Psoas muscle (tissue), 7 donors: ENCODE measurements at regions not wholly inside any gene's neighbourhood (a gene's known extent, or its start where the extent isn't known, plus 50 kb on each side); places are given as distances from the start of the nearest gene placed in this dataset.

ENCODE experiments used
- ATAC-seq, 4 donors: fragments of 200-7000 bp; cut with Tn5 transposase; one replicate each; pipeline ENCODE4 v1.9.1; 2020; ENCODE audit warnings: moderate library complexity in 3 of 4, mild to moderate bottlenecking in 2 of 4
- DNase-seq, 2 donors: peaks; one replicate each; pipeline ENCODE4 v3.0.0-alpha.2; 2020
- H3K27ac ChIP-seq: fragments of 200-600 bp; one replicate; pipeline ENCODE4 v1.8.0; 2022
- H3K27me3 ChIP-seq, 3 donors: fragments of 200-600 bp in 1 of 3; one replicate each; pipeline versions ENCODE4 v1.6.1 to v1.8.0; 2013 to 2022; ENCODE audit warnings: low read length in 2 of 3, mild to moderate bottlenecking in 2 of 3, moderate library complexity in 1 of 3; ENCODE audit not compliant: insufficient read depth in 3 of 3
- H3K36me3 ChIP-seq, 2 donors: fragments of 200-600 bp in 1 of 2; one replicate each; pipeline versions ENCODE4 v1.6.1 to v1.8.0; 2013 to 2022; ENCODE audit warnings: low read depth in 1 of 2, mild to moderate bottlenecking in 1 of 2, moderate library complexity in 1 of 2; ENCODE audit not compliant: insufficient read depth in 1 of 2
- H3K4me1 ChIP-seq: fragments of 200-600 bp; one replicate; pipeline ENCODE4 v1.8.0; 2022
- H3K4me3 ChIP-seq: fragments of 200-600 bp; one replicate; pipeline ENCODE4 v1.8.0; 2022; ENCODE audit warnings: mild to moderate bottlenecking
- H3K9me3 ChIP-seq: fragments of 200-600 bp; one replicate; pipeline ENCODE4 v1.8.0; 2022
- CTCF ChIP-seq: fragments of 200-600 bp; IDR thresholded peaks from one replicate; pipeline ENCODE4 v1.8.0; 2022; ENCODE audit warnings: antibody characterized with exemption
- WGBS, 3 donors: extraction: QIAGEN DNeasy Blood & Tissue Kit; methylation state at CpG; one replicate each; pipeline versions ENCODE4 v1.1.6 to v1.1.7; 2013; 5-methylcytosine and 5-hydroxymethylcytosine counted together
- intact Hi-C, 2 donors: fragments of 100-400 bp; cut with DNase I; formaldehyde crosslinking; loops; one replicate each; pipeline versions ENCODE4 v1.11.0 to v1.14.2; 2022
- donor health status: healthy with polysubstance abuse.
- donor health status: DM: no; HTN: no; CAD: no; lungs with moderate emphysema.
- donor health status: Bipolar disorder and iron deficiency.
- donor health status: healthy.
- donor health status: DM: yes; HTN: yes; CAD: no.
- donor health status: DM: no; HTN: no; CAD: no.
- donor health status: DM: yes; HTN: yes; CAD: no.

- Histone ChIP-seq H3K9me3 (no peaks in the 10 kb centered on the region), H3K4me1 (no peaks in the 10 kb centered on the region), H3K27me3 (no peaks in the 10 kb centered on the region), H3K27ac (no peak overlapping the region), H3K36me3 (no peaks in the 10 kb centered on the region), H3K4me3 (no peak overlapping the region)
- WGBS, 3 donors, result 52 to 54% (median 54%) methylated on average over 4 of the region's 4 CpGs
- no peak for TF ChIP-seq CTCF
- intact Hi-C loops, result no loop called here
- DNase-seq, result no peak
- peak in 3 of 4 donors; percentile 44 to 92 (median 68) for ATAC-seq
These were observed 157.5 kb downstream of the TMTC3 start for GRCh38 chr12:88299567-88300101.

GRCh38 chr12:88300931-88301330 is 158.8 kb downstream of the TMTC3 start:
- H3K9me3 ChIP-seq, result no peaks in the 10 kb centered on the region
- no peak for DNase-seq
- no peaks in the 10 kb centered on the region for H3K36me3 ChIP-seq
- no peak overlapping the region for H3K4me3 ChIP-seq
- no peak for TF ChIP-seq CTCF
- no peak for ATAC-seq
- no peak overlapping the region for H3K27ac ChIP-seq
- no peaks in the 10 kb centered on the region for H3K27me3 ChIP-seq
- intact Hi-C loops, result no loop called here
- no peaks in the 10 kb centered on the region for H3K4me1 ChIP-seq

GRCh38 chr12:88303335-88303734 is 161.2 kb downstream of the TMTC3 start:
- no peak for TF ChIP-seq CTCF
- ATAC-seq, result no peak
- 61 to 88% (median 88%) methylated on average over 1 of the region's 1 CpG for WGBS, 3 donors

GRCh38 chr12:88305254-88305890 is 163.3 kb downstream of the TMTC3 start:
- H3K36me3 ChIP-seq, result no peaks in the 10 kb centered on the region
- WGBS, 3 donors, result 39 to 42% (median 39%) methylated on average over 5 of the region's 5 CpGs
- intact Hi-C loops, result no loop called here
- no peak overlapping the region for H3K4me3 ChIP-seq
- H3K27ac ChIP-seq, result no peak overlapping the region
- H3K27me3 ChIP-seq, result no peaks in the 10 kb centered on the region
- no peaks in the 10 kb centered on the region for H3K9me3 ChIP-seq
- no peak for TF ChIP-seq CTCF
- ATAC-seq, result no peak
- DNase-seq, result no peak
- no peaks in the 10 kb centered on the region for H3K4me1 ChIP-seq

More at GRCh38 chr12:88303335-88303734, 161.2 kb downstream of the TMTC3 start:
- no peaks in the 10 kb centered on the region for H3K9me3 ChIP-seq
- H3K36me3 ChIP-seq, result no peaks in the 10 kb centered on the region
- no peak overlapping the region for H3K27ac ChIP-seq
- no peaks in the 10 kb centered on the region for H3K27me3 ChIP-seq
- no peaks in the 10 kb centered on the region for H3K4me1 ChIP-seq
- intact Hi-C loops, result no loop called here
- DNase-seq, result no peak
- H3K4me3 ChIP-seq, result no peak overlapping the region
